Fibroblast of pulmonary artery (primary cell): ENCODE measurements at regions not wholly inside any gene's neighbourhood (a gene's known extent, or its start where the extent isn't known, plus 50 kb on each side); places are given as distances from the start of the nearest gene placed in this dataset.
A peak's percentile ranks its signal among the peaks of the same experiment; 100 is the strongest.

Experiments
- DNase-seq: peaks from one replicate; pipeline ENCODE4 v3.0.0-alpha.2; 2010; ENCODE audit warnings: low read depth
- H3K4me3 ChIP-seq: replicated peaks from 2 replicates; pipeline ENCODE4 v1.5.1; 2011; ENCODE audit warnings: low read depth, mild to moderate bottlenecking, control low read depth, low read length, moderate library complexity
- CTCF ChIP-seq: IDR thresholded peaks from 2 replicates; pipeline ENCODE4 v1.5.1; 2011; ENCODE audit warnings: mild to moderate bottlenecking, control low read depth, low read length, inconsistent platforms; ENCODE audit errors: missing control alignments

GRCh38 chr19:30792561-30793505 is 420.6 kb downstream of the ZNF536 start:
- no peak for TF ChIP-seq CTCF
- DNase-seq, result no peak
- H3K4me3 ChIP-seq, result no peak overlapping the region

- DNase-seq, result no peak
- TF ChIP-seq CTCF, result no peak
- H3K4me3 ChIP-seq, result no peak overlapping the region
These were observed 418.9 kb downstream of the ZNF536 start for GRCh38 chr19:30791088-30791487.

- no peak for DNase-seq
- no peak overlapping the region for H3K4me3 ChIP-seq
- TF ChIP-seq CTCF, result no peak
These were observed 418.0 kb downstream of the ZNF536 start for GRCh38 chr19:30790056-30790680.

- no peak for TF ChIP-seq CTCF
- DNase-seq, result no peak
These were observed 416.1 kb downstream of the ZNF536 start for GRCh38 chr19:30788105-30788765.

GRCh38 chr19:30785458-30786137 is 413.4 kb downstream of the ZNF536 start:
- DNase-seq, result no peak
- no peak overlapping the region for H3K4me3 ChIP-seq
- no peak for TF ChIP-seq CTCF

More at GRCh38 chr19:30788105-30788765, 416.1 kb downstream of the ZNF536 start:
- H3K4me3 ChIP-seq, result no peak overlapping the region

- peak; percentile 15 for DNase-seq
- peak; percentile 30 for TF ChIP-seq CTCF
- no peak overlapping the region for H3K4me3 ChIP-seq
These were observed 412.8 kb downstream of the ZNF536 start for GRCh38 chr19:30784850-30785457.
